K562 (cell line): ENCODE measurements at regions not wholly inside any gene's neighbourhood (a gene's known extent, or its start where the extent isn't known, plus 50 kb on each side); places are given as distances from the start of the nearest gene placed in this dataset.

ENCODE experiments used
- ATAC-seq: fragments of 200-7000 bp; cut with Tn5 transposase; 3 replicates; pipeline ENCODE4 v1.9.1; 2020; ENCODE audit warnings: moderate library complexity
- BruUV-seq: library from RNA; stranded (reverse); fragments of 400-500 nt; replicated peaks from 2 replicates; lab custom pipeline; 2021; lab: Mats Ljungman, UMichigan
- CTCF ChIA-PET: fragments of 300-600 bp; formaldehyde crosslinking; extraction: SDS; loops from one replicate; lab custom pipeline; 2021; ENCODE audit warnings: low intra/inter-chr PET ratio; lab: Yijun Ruan, JAX
- POLR2A ChIA-PET: fragments of 300-600, 350-650 bp; sonication (Branson Sonifier 250); formaldehyde crosslinking; extraction: SDS; loops from one replicate; lab custom pipeline; 2021; ENCODE audit warnings: antibody characterized with exemption, inconsistent platforms; lab: Yijun Ruan, JAX
- DNase-seq, 4 experiments: peaks; one replicate each; pipeline versions ENCODE4 v3.0.0 to v3.0.0-alpha.2; 2011 to 2018; ENCODE audit warnings: low spot score in 3 of 4, mixed read lengths in 3 of 4; ENCODE audit errors: extremely low read depth in 1 of 4
- FAIRE-seq: peaks from 2 replicates; lab custom pipeline; 2011; peaks lifted over from hg19 to GRCh38; lab: Jason Lieb, UNC
- H2AFZ ChIP-seq: 2 replicates; pipeline ENCODE4 v1.6.0; 2011; ENCODE audit warnings: low read depth, low read length, control low read depth, inconsistent platforms
- H3K27ac ChIP-seq: fragments of 200-600 bp; 3 replicates; pipeline ENCODE4 v1.8.0; 2011; ENCODE audit warnings: low read depth, mild to moderate bottlenecking, control low read depth, inconsistent platforms, low read length, moderate library complexity, mixed read lengths; ENCODE audit errors: extremely low read depth
- H3K27me3 ChIP-seq, 2 experiments: fragments of 300-600 bp in 1 of 2; 2 replicates in 1 of 2; 3 replicates in 1 of 2; pipeline versions ENCODE4 v1.6.0 to v1.8.0; 2011; ENCODE audit warnings: inconsistent platforms in 2 of 2, low read length in 2 of 2, mild to moderate bottlenecking in 1 of 2, mixed read lengths in 1 of 2, moderate library complexity in 1 of 2; ENCODE audit not compliant: control insufficient read depth in 2 of 2, insufficient read depth in 2 of 2
- H3K36me3 ChIP-seq: fragments of 300-600 bp; 3 replicates; pipeline ENCODE4 v1.8.0; 2011; ENCODE audit warnings: mild to moderate bottlenecking, low read length, inconsistent platforms; ENCODE audit not compliant: control insufficient read depth, insufficient read depth
- H3K4me1 ChIP-seq, 2 experiments: fragments of 200-600 bp in 1 of 2; replicated peaks in 1 of 2; 2 replicates in 1 of 2; 3 replicates in 1 of 2; pipeline versions ENCODE4 v1.5.1 to v1.8.0; 2011; ENCODE audit warnings: inconsistent platforms in 2 of 2, low read length in 2 of 2, mild to moderate bottlenecking in 1 of 2, mixed read lengths in 1 of 2, moderate library complexity in 1 of 2; ENCODE audit not compliant: control insufficient read depth in 2 of 2, insufficient read depth in 2 of 2
- H3K4me2 ChIP-seq: 2 replicates; pipeline ENCODE4 v1.6.1; 2011; ENCODE audit warnings: low read length, control low read depth, inconsistent platforms, mixed read lengths; ENCODE audit not compliant: insufficient read depth
- H3K4me3 ChIP-seq: fragments of 200-600 bp; sonication (generic), shearing (Covaris generic); 2 replicates; pipeline ENCODE4 v1.5.1; 2016; ENCODE audit warnings: control low read depth, inconsistent platforms
- H3K79me2 ChIP-seq: fragments of 200-600 bp; 3 replicates; pipeline ENCODE4 v1.8.0; 2011; ENCODE audit warnings: low read length, inconsistent platforms; ENCODE audit not compliant: control insufficient read depth, insufficient read depth
- H3K9ac ChIP-seq, 2 experiments: 2 replicates each; pipeline versions ENCODE4 v1.6.0 to v1.6.1; 2011; ENCODE audit warnings: low read depth in 2 of 2, low read length in 2 of 2, control low read depth in 1 of 2, inconsistent platforms in 1 of 2, mild to moderate bottlenecking in 1 of 2, mixed read lengths in 1 of 2; ENCODE audit not compliant: insufficient read depth in 1 of 2
- H3K9me1 ChIP-seq: one replicate; pipeline ENCODE4 v1.6.0; 2011; ENCODE audit warnings: inconsistent platforms, mild to moderate bottlenecking, low read length, moderate library complexity; ENCODE audit not compliant: control insufficient read depth, insufficient read depth
- H3K9me3 ChIP-seq: replicated peaks from 2 replicates; pipeline ENCODE4 v1.5.1; 2011; ENCODE audit warnings: low read depth, low read length, inconsistent platforms; ENCODE audit not compliant: control insufficient read depth, insufficient read depth
- H4K20me1 ChIP-seq: replicated peaks from 2 replicates; pipeline ENCODE4 v1.6.1; 2011; ENCODE audit warnings: low read length, inconsistent platforms, mixed read lengths; ENCODE audit not compliant: control insufficient read depth, insufficient read depth
- ATF6 ChIP-seq: sonication (generic); formaldehyde crosslinking; IDR thresholded peaks from 2 replicates; pipeline ENCODE4 v1.4.0; 2020; ENCODE audit warnings: mild to moderate bottlenecking, missing genetic modification reagents
- ATF7 ChIP-seq: fragments of 450-650 bp; IDR thresholded peaks from 2 replicates; pipeline ENCODE4 v1.7.1; 2014; ENCODE audit warnings: mild to moderate bottlenecking, moderate library complexity
- BHLHE40 ChIP-seq: IDR thresholded peaks from 2 replicates; pipeline ENCODE4 v1.6.1; 2011; ENCODE audit warnings: low read length, improper control_type of control experiment
- BRD4 ChIP-seq: fragments of 200-600 bp; sonication (generic); IDR thresholded peaks from 2 replicates; pipeline ENCODE4 v1.6.1; 2017; ENCODE audit warnings: inconsistent platforms
- CEBPG ChIP-seq, 3 experiments: fragments of 200-800 bp in 1 of 3; sonication (Bioruptor generic) in 1 of 3; sonication (generic) in 1 of 3; formaldehyde crosslinking in 1 of 3; IDR thresholded peaks in 2 of 3; conservative IDR thresholded peaks in 1 of 3; 2 replicates each; pipeline versions ENCODE4 v1.6.1 to v1.8.0; 2016 to 2022; ENCODE audit warnings: missing compliant biosample characterization in 2 of 3, missing genetic modification characterization in 2 of 3, mild to moderate bottlenecking in 1 of 3, missing genetic modification reagents in 1 of 3
- CREB3L1 ChIP-seq: fragments of 450-650 bp; IDR thresholded peaks from 2 replicates; pipeline ENCODE4 v1.6.1; 2014; ENCODE audit warnings: low read depth, mild to moderate bottlenecking, moderate library complexity, borderline replicate concordance
- HDAC6 ChIP-seq: IDR thresholded peaks from 2 replicates; pipeline ENCODE4 v1.6.1; 2012; ENCODE audit warnings: low read depth, mild to moderate bottlenecking, control low read depth, inconsistent platforms, low read length, moderate library complexity
- RBM17 ChIP-seq: fragments of 200-400 bp; formaldehyde crosslinking; IDR thresholded peaks from 2 replicates; pipeline ENCODE4 v1.6.1; 2017; ENCODE audit warnings: low read depth, mild to moderate bottlenecking, low read length, borderline replicate concordance
- TAF1 ChIP-seq: IDR thresholded peaks from 2 replicates; pipeline ENCODE4 v1.6.1; 2011; ENCODE audit warnings: mild to moderate bottlenecking, low read length, moderate library complexity; ENCODE audit not compliant: insufficient read depth, control insufficient read depth, severe bottlenecking; ENCODE audit errors: extremely low read depth
- TCFL5 ChIP-seq: fragments of 250-450 bp; sonication (Bioruptor Pico); conservative IDR thresholded peaks from 2 replicates; pipeline ENCODE4 v1.6.1; 2021; ENCODE audit warnings: mild to moderate bottlenecking, moderate library complexity, matching md5 sums
- TFAP4 ChIP-seq: sonication (generic); formaldehyde crosslinking; IDR thresholded peaks from 2 replicates; pipeline ENCODE4 v1.8.0; 2022; ENCODE audit warnings: missing genetic modification reagents, mild to moderate bottlenecking, moderate library complexity, borderline replicate concordance
- THRA ChIP-seq: fragments of 450-650 bp; IDR thresholded peaks from 2 replicates; pipeline ENCODE4 v1.6.1; 2017; ENCODE audit warnings: mild to moderate bottlenecking, moderate library complexity
- ZBTB12 ChIP-seq: fragments of 250-450 bp; sonication (Bioruptor Pico); IDR thresholded peaks from 2 replicates; pipeline ENCODE4 v1.4.0; 2020
- ZNF431 ChIP-seq: sonication (generic); formaldehyde crosslinking; IDR thresholded peaks from 2 replicates; pipeline ENCODE4 v1.8.0; 2022; ENCODE audit warnings: mild to moderate bottlenecking, missing genetic modification reagents
- ZNF695 ChIP-seq: fragments of 450-650 bp; formaldehyde crosslinking; IDR thresholded peaks from 2 replicates; pipeline ENCODE4 v1.4.0; 2020; ENCODE audit warnings: mild to moderate bottlenecking, moderate library complexity
- ZNF717 ChIP-seq: fragments of 250-450 bp; sonication (Bioruptor Pico); IDR thresholded peaks from 2 replicates; pipeline ENCODE4 v1.5.0; 2021
- ZSCAN32 ChIP-seq: fragments of 450-650 bp; formaldehyde crosslinking; IDR thresholded peaks from 2 replicates; pipeline ENCODE4 v1.4.0; 2020; ENCODE audit warnings: mild to moderate bottlenecking, moderate library complexity
- WGBS: fragments of 100-300 bp; shearing (Covaris generic); methylation state at CpG from one replicate; pipeline ENCODE4 v1.1.6; 2016; ENCODE audit warnings: low coverage, mixed read lengths; ENCODE audit not compliant: insufficient coverage; ENCODE audit errors: missing lambda C conversion rate; 5-methylcytosine and 5-hydroxymethylcytosine counted together
- in situ Hi-C: fragments of 300-500 bp; cut with MboI; formaldehyde crosslinking; loops from 4 replicates; pipeline ENCODE4 v1.15.0; 2018; ENCODE audit warnings: inconsistent platforms, mixed read lengths
- intact Hi-C: fragments of 100-400 bp; cut with micrococcal nuclease; formaldehyde crosslinking; loops from 2 replicates; pipeline ENCODE4 v1.14.2; 2022

DNA sequence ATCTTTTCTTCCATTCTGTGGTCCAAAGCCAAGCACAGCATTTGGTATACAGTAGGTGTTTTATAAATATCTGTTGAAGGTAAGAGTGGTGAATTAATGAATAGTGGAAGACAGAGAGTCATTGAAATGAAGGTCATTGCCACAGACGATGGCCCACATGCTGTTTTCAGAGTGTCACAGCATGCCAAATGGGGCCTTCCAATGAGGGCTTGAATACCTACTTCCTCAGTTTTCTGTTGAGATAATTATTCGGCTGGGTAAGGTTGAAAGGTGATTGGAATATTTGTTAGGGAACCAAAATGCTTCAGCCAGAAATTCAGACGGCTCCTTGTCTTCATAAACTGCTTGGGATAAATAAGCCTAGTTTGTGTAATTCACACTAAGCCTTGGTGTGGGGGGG is 205.3 kb upstream of the TBL1XR1 start:
- no peak for ATAC-seq
- FAIRE-seq, result no peak
- Histone ChIP-seq H3K9me3 (no peaks in the 10 kb centered on the region), H3K27me3 (no peaks in the 10 kb centered on the region), H4K20me1 (no peaks in the 10 kb centered on the region), H3K27ac (no peak overlapping the region), H3K36me3 (no peaks in the 10 kb centered on the region), H3K79me2 (no peaks in the 10 kb centered on the region), H3K4me1 (no peaks in the 10 kb centered on the region), H3K9me1 (no peaks in the 10 kb centered on the region), H3K4me2 (no peak overlapping the region), H3K4me3 (no peak overlapping the region), H3K9ac (no peak overlapping the region), H2AFZ (no peak overlapping the region)
- intact Hi-C loops, result no loop called here
- 23% methylated on average over 3 of the region's 3 CpGs for WGBS
- ChIA-PET POLR2A (no interaction called here), CTCF (no interaction called here)
- no peak for DNase-seq
- in situ Hi-C loops, result no loop called here
- BruUV-seq, result no TSS peak
- TF ChIP-seq BRD4 (no peak), RBM17 (no peak), ZBTB12 (CRISPR knock-in tag) (no peak), CEBPG (CRISPR knock-in tag; IDR thresholded peaks at IDR 0.05) (no peak), CEBPG (tag; conservative IDR thresholded peaks at IDR 0.05 in 1 of 2, IDR thresholded peaks at IDR 0.05 in 1 of 2) (no peak), TFAP4 (no peak), CREB3L1 (no peak), ATF6 (CRISPR knock-in tag) (no peak), TCFL5 (no peak), ZNF717 (CRISPR knock-in tag) (no peak), TAF1 (no peak), ZNF431 (CRISPR knock-in tag) (no peak), HDAC6 (no peak), ATF7 (no peak), ZNF695 (no peak), THRA (no peak), ZSCAN32 (CRISPR knock-in tag) (no peak), BHLHE40 (no peak)
